T-helper 9 cell (primary cell): ENCODE measurements at regions not wholly inside any gene's neighbourhood (a gene's known extent, or its start where the extent isn't known, plus 50 kb on each side); places are given as distances from the start of the nearest gene placed in this dataset.

Experiments
- DNase-seq: peaks from one replicate; pipeline ENCODE4 v3.0.0-alpha.2; 2020

DNA sequence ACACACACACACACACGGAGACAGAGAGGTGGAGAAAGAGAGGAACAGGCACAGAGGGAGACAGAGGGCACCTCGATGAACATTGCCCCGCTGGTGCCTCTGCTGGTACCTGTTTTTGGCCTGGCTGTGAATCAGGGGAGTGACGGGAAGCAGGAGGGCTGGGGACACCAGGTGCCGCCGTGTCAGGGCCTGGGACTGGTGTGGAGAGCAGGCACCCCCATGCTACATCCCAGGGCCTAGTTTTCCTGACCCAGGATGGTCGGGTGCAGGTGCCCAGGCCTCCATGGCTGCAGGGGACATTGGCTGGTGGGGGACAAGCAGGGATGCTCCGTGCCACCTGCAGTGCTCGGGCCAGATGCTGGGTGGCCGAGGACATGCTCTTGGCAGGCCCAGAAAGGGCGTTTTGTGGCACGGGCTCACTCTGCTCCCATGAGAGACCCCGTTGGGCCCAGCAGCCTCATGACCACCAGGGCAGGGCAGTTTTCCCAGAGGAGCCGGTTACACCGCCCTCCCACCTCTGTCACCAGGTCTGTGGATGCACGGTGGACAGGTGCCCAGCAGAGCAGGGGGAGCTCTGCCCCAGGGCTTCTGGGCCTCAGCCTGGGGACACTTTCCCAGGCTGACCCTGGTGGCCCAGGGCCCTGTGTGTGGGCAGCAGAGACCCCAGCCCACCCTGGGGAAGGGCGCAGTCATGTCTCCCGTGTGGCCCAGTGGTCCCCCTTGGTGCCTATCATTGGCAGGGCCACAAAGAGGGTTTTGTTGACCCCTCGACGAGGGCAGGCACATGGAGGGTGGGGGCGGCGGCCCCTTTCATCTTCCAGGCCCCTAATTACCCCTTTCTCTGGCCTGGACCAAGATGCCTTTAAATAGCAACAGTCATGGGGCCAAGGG is 207.5 kb upstream of the RTL1 start:
- DNase-seq = no peak

DNA sequence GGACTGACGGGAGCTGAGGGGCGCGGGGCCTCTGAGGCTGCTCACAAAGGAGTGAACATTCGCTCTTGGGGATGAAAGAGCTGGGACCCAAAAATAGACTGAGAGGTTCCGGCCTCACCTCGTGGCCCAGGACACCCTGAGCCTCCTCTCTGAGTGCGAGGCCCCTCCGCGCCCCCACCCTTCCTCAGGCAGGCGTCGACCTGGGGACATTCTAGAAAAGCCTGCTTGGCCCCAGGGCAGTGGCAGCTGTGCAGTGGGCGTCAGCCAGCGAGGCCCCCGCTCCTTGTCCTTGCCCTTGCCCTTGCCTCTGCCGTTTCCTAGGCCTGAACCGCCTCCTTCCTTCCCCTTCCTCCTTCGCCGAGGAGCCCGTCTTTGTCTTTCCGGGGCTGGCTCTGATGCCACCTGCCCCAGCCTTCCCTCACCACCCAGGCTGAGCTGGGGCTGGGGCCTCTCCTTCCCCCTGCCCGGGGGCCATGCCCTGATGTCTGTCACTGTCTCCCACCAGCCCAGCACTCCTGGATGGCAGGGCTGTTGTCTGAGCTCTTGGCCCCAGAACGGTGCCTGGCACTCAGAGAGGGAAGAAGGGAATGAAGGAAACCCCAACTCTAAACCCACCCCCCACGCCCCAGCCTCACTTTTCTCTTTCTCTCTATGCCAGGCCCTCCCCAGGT is 208.2 kb upstream of the RTL1 start:
- no peak for DNase-seq

GRCh38 chr14:101112351-101113107 is 209.0 kb upstream of the RTL1 start:
- DNase-seq = no peak

DNA sequence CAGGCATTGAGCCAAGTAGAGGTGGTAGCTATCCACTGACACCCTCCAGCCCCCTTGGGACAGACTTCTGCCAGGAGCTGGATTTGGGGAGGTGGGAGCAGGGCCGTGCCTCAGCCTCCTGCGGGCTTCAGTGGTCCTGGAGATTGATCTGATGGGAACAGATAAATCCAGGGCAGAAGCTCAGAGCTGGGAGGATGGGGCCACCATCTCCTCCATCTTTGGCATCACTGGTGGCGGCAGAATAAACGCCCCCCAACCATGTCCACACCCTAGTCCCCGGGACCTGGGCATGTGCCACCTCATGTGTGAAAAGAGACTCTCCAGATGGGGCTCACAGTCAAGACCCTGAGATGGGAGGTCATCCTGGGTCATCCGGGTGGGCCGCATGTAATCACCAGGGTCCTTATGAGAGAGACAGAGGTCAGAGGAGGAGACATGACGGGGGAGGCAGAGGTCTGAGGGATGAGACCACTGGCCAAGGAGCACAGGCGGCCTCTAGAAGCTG is 209.6 kb upstream of the RTL1 start:
- no peak for DNase-seq

- no peak for DNase-seq
Measured at GRCh38 chr14:101113835-101114725, 210.6 kb upstream of the RTL1 start.

GRCh38 chr14:101114726-101115515 is 211.4 kb upstream of the RTL1 start:
- no peak for DNase-seq

DNA sequence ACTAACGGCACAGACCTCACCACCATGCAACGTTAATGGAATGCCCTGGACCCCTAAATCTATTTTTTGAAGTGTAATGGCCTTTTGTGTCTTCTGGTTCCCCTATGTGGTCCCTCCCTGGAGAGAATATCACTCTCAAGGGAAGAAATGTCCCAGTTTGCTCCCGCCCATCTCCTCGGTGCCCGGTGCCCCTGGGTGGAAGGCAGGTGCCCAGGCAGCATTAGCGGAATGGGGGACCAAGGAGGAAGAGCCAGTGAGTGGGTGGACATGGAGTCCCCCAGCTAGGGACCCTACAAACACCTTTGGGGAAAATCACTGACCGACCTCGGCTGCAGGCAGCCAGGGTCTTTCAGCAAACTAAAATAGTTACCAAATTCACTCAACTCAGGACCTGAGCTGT is 212.1 kb upstream of the RTL1 start:
- DNase-seq = no peak

GRCh38 chr14:101116065-101116464 is 212.5 kb upstream of the RTL1 start:
- DNase-seq = no peak

DNA sequence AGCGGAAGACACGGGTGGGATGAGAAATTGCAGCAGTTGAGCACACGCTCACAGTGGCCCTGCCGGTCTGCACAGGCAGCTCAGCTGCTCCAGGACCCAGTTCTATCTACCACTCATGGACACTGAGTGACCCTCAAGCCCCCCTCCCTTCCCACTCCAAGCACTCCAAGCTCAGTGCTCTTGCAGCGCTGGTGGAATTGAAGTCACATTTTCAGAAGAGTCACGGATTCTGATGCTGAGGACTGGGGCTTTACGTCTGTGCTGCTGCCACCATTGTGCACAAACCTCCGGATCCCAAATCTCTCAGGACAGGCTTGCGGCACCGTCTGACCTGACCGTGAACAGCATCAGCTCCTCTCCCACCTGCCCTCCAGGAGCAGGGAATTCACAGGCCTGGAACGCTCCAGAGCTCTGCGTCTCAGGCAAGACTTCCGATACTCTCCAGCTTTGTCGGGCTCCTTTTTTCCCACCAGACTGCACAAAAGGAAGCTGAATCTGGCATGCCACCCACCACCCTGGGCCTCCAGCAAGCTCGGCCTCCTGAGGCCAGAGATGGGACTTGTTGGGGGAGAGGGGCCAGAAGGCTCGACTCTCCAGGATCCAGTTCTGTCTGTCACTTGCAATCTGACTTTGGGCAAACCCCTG is 213.1 kb upstream of the RTL1 start:
- no peak for DNase-seq

DNA sequence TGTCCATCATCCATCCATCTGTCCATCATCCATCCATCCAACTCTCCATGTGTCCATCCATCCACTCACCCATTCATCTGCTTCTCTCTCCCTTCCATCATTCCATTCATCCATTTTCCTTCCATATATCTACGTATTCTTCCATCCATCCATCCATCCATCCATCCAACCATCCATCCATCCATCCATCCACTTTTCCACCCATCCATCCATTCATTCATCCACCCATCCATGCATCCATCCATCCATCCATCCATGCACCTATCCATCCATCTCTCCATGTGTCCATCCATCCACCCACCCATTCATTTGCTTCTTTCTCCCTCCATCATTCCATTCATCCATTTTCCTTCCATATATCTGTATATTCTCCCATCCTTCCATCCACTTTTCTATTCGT is 214.0 kb upstream of the RTL1 start:
- no peak for DNase-seq

- DNase-seq = no peak
Measured at GRCh38 chr14:101118233-101118632, 214.7 kb upstream of the RTL1 start.

- no peak for DNase-seq
Measured at GRCh38 chr14:101118746-101119591, 215.4 kb upstream of the RTL1 start.

GRCh38 chr14:101119830-101120571 is 216.5 kb upstream of the RTL1 start:
- no peak for DNase-seq

GRCh38 chr14:101120641-101121507 is 217.4 kb upstream of the RTL1 start:
- no peak for DNase-seq

DNA sequence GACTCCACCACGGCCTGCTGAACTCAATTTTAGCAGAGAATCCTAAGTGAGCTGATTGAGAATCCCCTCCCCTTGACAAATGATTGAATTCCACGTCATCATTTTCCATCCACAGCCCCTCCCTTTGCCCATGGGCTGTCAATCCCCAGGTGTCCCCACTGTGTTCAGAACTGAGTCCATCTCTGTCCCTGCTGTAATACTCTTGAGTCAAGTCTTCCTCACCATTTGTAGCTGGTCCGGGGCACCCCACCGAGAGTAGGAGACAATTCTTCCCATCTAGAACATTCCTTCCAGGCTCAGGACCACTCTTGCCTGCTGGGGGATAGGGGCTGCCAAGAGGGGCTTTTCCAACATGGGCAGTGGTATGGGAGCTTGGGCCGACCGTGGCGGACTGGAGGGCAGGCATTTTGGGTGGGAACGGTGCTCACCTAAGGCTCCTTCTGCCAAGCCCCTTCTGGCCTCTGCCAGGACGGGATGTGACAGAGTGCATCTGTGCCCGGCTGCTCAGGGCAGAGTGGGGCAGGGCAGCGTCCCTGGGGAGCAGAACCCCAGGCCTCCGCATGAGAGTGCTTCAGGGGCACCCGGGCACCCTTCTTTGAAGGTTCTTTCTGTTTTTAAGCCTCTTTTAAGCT is 218.1 kb upstream of the RTL1 start:
- no peak for DNase-seq

DNA sequence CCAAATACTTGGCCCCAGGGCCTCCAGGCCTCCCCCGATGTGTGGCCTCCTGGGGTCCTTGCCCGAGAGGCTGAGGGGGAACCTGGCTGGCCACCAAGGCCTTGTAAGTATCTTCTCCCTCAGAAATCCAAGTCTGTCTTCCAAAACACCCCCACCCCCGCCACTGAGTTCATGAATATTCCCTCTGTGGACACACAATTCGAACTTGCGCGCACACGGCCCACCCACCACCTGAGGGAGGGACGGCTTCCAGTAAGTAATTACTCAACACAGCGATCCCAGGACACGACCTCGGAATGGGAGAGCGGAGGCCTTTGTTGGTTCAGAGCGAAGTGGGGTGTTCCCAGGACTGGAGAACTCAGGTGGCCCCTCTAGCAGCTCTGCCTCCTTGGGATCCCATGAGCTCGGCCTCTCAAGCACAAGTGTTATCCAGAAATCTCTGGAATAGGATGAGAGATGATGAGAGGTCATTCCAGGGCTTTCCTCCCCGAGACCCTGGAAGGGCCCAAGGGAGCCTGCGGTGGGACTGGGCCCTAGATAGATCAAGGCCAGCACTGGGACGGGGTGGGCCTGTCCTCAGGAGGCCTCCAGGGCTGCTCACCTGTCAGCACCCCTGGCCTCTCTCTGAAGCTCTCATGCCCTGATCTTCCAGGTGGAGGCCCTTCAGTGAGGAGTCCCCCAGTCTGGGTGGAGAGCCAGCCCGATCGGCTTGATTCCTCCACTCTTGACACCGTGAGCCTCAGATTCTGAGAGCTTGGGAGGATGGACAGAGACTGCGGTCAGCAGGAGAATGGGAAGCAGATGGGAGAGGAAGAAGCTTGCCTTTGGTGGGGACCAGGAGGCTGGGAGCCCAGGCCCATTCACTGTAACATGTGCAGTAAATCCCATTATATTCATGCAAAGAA is 219.0 kb upstream of the RTL1 start:
- DNase-seq = no peak
